GM19372 (cell line): ENCODE measurements at regions not wholly inside any gene's neighbourhood (a gene's known extent, or its start where the extent isn't known, plus 50 kb on each side); places are given as distances from the start of the nearest gene placed in this dataset.
"Not testable (repeated sequence)": the region's sequence is repeated elsewhere in the genome, so short reads cannot be mapped to it uniquely, and the experiment has no call there.

ENCODE experiments used
- ATAC-seq: cut with Tn5 transposase; IDR thresholded peaks from one replicate; pipeline ENCODE4 v1.9.1; 2021; ENCODE audit warnings: mild to moderate bottlenecking, low read depth, moderate library complexity; ENCODE audit not compliant: unreplicated experiment

GRCh38 chr3:43818229-43818628, 127.5 kb downstream of the ABHD5 start:
- no peak for ATAC-seq

GRCh38 chr3:43838009-43838758, 147.4 kb downstream of the ABHD5 start:
- ATAC-seq: no peak

GRCh38 chr3:43838877-43839276, 148.1 kb downstream of the ABHD5 start:
- no peak for ATAC-seq

GRCh38 chr3:43843386-43843785, 152.6 kb downstream of the ABHD5 start:
- no peak for ATAC-seq

GRCh38 chr3:43844757-43845156, 154.0 kb downstream of the ABHD5 start:
- no peak for ATAC-seq

- not testable (repeated sequence) for ATAC-seq
Measured at GRCh38 chr3:43845553-43845952, 154.8 kb downstream of the ABHD5 start.

GRCh38 chr3:43852066-43852465, 161.3 kb downstream of the ABHD5 start:
- ATAC-seq: no peak

- ATAC-seq: no peak
Measured at GRCh38 chr3:43854283-43854682, 163.5 kb downstream of the ABHD5 start.

GRCh38 chr3:43854916-43855315, 164.2 kb downstream of the ABHD5 start:
- ATAC-seq: no peak

GRCh38 chr3:43855674-43856299, 165.0 kb downstream of the ABHD5 start:
- no peak for ATAC-seq

GRCh38 chr3:43856351-43856750, 165.6 kb downstream of the ABHD5 start:
- no peak for ATAC-seq

- ATAC-seq: no peak
Measured at GRCh38 chr3:43856761-43857160, 166.0 kb downstream of the ABHD5 start.

- no peak for ATAC-seq
Measured at GRCh38 chr3:43857361-43858293, 166.9 kb downstream of the ABHD5 start.

- no peak for ATAC-seq
Measured at GRCh38 chr3:43858294-43858701, 167.6 kb downstream of the ABHD5 start.

GRCh38 chr3:43859766-43860165, 169.0 kb downstream of the ABHD5 start:
- ATAC-seq: no peak

GRCh38 chr3:43861635-43862034, 170.9 kb downstream of the ABHD5 start:
- ATAC-seq: no peak

GRCh38 chr3:43862470-43862869, 171.7 kb downstream of the ABHD5 start:
- ATAC-seq: no peak

GRCh38 chr3:43862992-43863805, 172.5 kb downstream of the ABHD5 start:
- ATAC-seq: no peak

- no peak for ATAC-seq
Measured at GRCh38 chr3:43863966-43864933, 173.5 kb downstream of the ABHD5 start.
